ENCODE measurements at regions not wholly inside any gene's neighbourhood (a gene's known extent, or its start where the extent isn't known, plus 50 kb on each side); places are given as distances from the start of the nearest gene placed in this dataset.

- TF ChIP-seq, protein P1, sequence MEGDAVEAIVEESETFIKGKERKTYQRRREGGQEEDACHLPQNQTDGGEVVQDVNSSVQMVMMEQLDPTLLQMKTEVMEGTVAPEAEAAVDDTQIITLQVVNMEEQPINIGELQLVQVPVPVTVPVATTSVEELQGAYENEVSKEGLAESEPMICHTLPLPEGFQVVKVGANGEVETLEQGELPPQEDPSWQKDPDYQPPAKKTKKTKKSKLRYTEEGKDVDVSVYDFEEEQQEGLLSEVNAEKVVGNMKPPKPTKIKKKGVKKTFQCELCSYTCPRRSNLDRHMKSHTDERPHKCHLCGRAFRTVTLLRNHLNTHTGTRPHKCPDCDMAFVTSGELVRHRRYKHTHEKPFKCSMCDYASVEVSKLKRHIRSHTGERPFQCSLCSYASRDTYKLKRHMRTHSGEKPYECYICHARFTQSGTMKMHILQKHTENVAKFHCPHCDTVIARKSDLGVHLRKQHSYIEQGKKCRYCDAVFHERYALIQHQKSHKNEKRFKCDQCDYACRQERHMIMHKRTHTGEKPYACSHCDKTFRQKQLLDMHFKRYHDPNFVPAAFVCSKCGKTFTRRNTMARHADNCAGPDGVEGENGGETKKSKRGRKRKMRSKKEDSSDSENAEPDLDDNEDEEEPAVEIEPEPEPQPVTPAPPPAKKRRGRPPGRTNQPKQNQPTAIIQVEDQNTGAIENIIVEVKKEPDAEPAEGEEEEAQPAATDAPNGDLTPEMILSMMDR (IDR thresholded peaks at IDR 0.05; ENCODE audit: low read depth, low read length), result no peak
- no peak for TF ChIP-seq EZH2phosphoT487 (IDR thresholded peaks at IDR 0.05; ENCODE audit: low read depth)
These were observed 523.0 kb downstream of the NTRK3 start for GRCh38 chr15:87733541-87733941.
